H9 (cell line): ENCODE measurements at regions not wholly inside any gene's neighbourhood (a gene's known extent, or its start where the extent isn't known, plus 50 kb on each side); places are given as distances from the start of the nearest gene placed in this dataset.

Source experiments
- DNase-seq: peaks from one replicate; pipeline ENCODE4 v3.0.0-alpha.2; 2017
- H2AFZ ChIP-seq: one replicate; pipeline ENCODE4 v1.6.1; 2013; ENCODE audit warnings: mild to moderate bottlenecking, low read length, control low read depth, moderate library complexity
- H2AK5ac ChIP-seq: 2 replicates; pipeline ENCODE4 v1.6.1; 2013; ENCODE audit warnings: low read length, control low read depth, mixed read lengths; ENCODE audit not compliant: insufficient read length
- H2BK120ac ChIP-seq: one replicate; pipeline ENCODE4 v1.6.1; 2013; ENCODE audit warnings: low read depth, mild to moderate bottlenecking, low read length, control low read depth, inconsistent platforms; ENCODE audit not compliant: poor library complexity, severe bottlenecking
- H2BK12ac ChIP-seq: 2 replicates; pipeline ENCODE4 v1.6.1; 2013; ENCODE audit warnings: low read length, control low read depth, mixed read lengths, low read depth; ENCODE audit not compliant: insufficient read length
- H2BK15ac ChIP-seq: 2 replicates; pipeline ENCODE4 v1.6.1; 2013; ENCODE audit warnings: low read depth, low read length, control low read depth
- H2BK20ac ChIP-seq: one replicate; pipeline ENCODE4 v1.6.1; 2013; ENCODE audit warnings: low read depth, mild to moderate bottlenecking, low read length, control low read depth, inconsistent platforms; ENCODE audit not compliant: poor library complexity, severe bottlenecking
- H2BK5ac ChIP-seq: 2 replicates; pipeline ENCODE4 v1.6.1; 2013; ENCODE audit warnings: low read length, control low read depth, mixed read lengths; ENCODE audit not compliant: insufficient read length
- H3K14ac ChIP-seq: 2 replicates; pipeline ENCODE4 v1.6.1; 2013; ENCODE audit warnings: low read length, control low read depth; ENCODE audit not compliant: insufficient read depth
- H3K18ac ChIP-seq: 2 replicates; pipeline ENCODE4 v1.6.1; 2013; ENCODE audit warnings: low read depth, mild to moderate bottlenecking, mixed read lengths, low read length, control low read depth; ENCODE audit not compliant: insufficient read length
- H3K23ac ChIP-seq: 2 replicates; pipeline ENCODE4 v1.6.1; 2013; ENCODE audit warnings: low read length, control low read depth, mixed read lengths, low read depth; ENCODE audit not compliant: insufficient read length
- H3K23me2 ChIP-seq: 2 replicates; pipeline ENCODE4 v1.6.1; 2013; ENCODE audit warnings: low read depth, mild to moderate bottlenecking, mixed read lengths, low read length, control low read depth; ENCODE audit not compliant: insufficient read length, poor library complexity, severe bottlenecking
- H3K27ac ChIP-seq: 2 replicates; pipeline ENCODE4 v1.5.1; 2013; ENCODE audit warnings: low read length, control low read depth, mixed read lengths, low read depth; ENCODE audit not compliant: insufficient read length
- H3K27me3 ChIP-seq: 2 replicates; pipeline ENCODE4 v1.6.1; 2013; ENCODE audit warnings: low read length, control low read depth, inconsistent platforms; ENCODE audit not compliant: insufficient read depth
- H3K4ac ChIP-seq: 2 replicates; pipeline ENCODE4 v1.6.1; 2013; ENCODE audit warnings: low read depth, mild to moderate bottlenecking, control low read depth, inconsistent platforms, low read length, moderate library complexity
- H3K4me1 ChIP-seq: 2 replicates; pipeline ENCODE4 v1.6.1; 2013; ENCODE audit warnings: low read length, control low read depth, inconsistent platforms; ENCODE audit not compliant: insufficient read depth
- H3K4me2 ChIP-seq: 2 replicates; pipeline ENCODE4 v1.6.1; 2013; ENCODE audit warnings: low read length, control low read depth, mixed read lengths; ENCODE audit not compliant: insufficient read length, insufficient read depth
- H3K56ac ChIP-seq: 2 replicates; pipeline ENCODE4 v1.6.1; 2013; ENCODE audit warnings: low read depth, mild to moderate bottlenecking, mixed read lengths, low read length, control low read depth; ENCODE audit not compliant: insufficient read length
- H3K79me1 ChIP-seq: 2 replicates; pipeline ENCODE4 v1.6.1; 2013; ENCODE audit warnings: low read depth, mild to moderate bottlenecking, moderate library complexity, low read length, control low read depth, inconsistent platforms; ENCODE audit not compliant: insufficient read depth, poor library complexity, severe bottlenecking
- H3K79me2 ChIP-seq: 2 replicates; pipeline ENCODE4 v1.6.1; 2013; ENCODE audit warnings: low read length, control low read depth, inconsistent platforms; ENCODE audit not compliant: insufficient read depth
- H3K9ac ChIP-seq: 2 replicates; pipeline ENCODE4 v1.6.1; 2013; ENCODE audit warnings: low read length, control low read depth, mixed read lengths; ENCODE audit not compliant: insufficient read length; ENCODE audit errors: extremely low read depth
- H3K9me3 ChIP-seq: one replicate; pipeline ENCODE4 v1.6.1; 2013; ENCODE audit warnings: low read depth, low read length, inconsistent platforms; ENCODE audit not compliant: control insufficient read depth
- H3T11ph ChIP-seq: one replicate; pipeline ENCODE4 v1.6.1; 2013; ENCODE audit warnings: mild to moderate bottlenecking, low read length, control low read depth, inconsistent platforms
- H4K20me1 ChIP-seq: one replicate; pipeline ENCODE4 v1.6.1; 2013; ENCODE audit not compliant: control insufficient read depth, insufficient read length, insufficient read depth
- H4K5ac ChIP-seq: 2 replicates; pipeline ENCODE4 v1.6.1; 2013; ENCODE audit warnings: low read depth, mild to moderate bottlenecking, mixed read lengths, low read length, control low read depth; ENCODE audit not compliant: insufficient read length
- H4K8ac ChIP-seq: replicated peaks from 2 replicates; pipeline ENCODE4 v1.6.1; 2013; ENCODE audit warnings: low read length, control low read depth, mixed read lengths, low read depth; ENCODE audit not compliant: insufficient read length
- H4K91ac ChIP-seq: 2 replicates; pipeline ENCODE4 v1.6.1; 2013; ENCODE audit warnings: low read depth, mild to moderate bottlenecking, moderate library complexity, mixed read lengths, low read length, control low read depth; ENCODE audit not compliant: insufficient read length
- H3K27ac Mint-ChIP-seq, 3 experiments: 2 replicates in 2 of 3; 3 replicates in 1 of 3; pipeline ENCODE4 v1.8.0; 2020 to 2021; ENCODE audit warnings: mixed read lengths in 3 of 3, mild to moderate bottlenecking in 1 of 3, moderate library complexity in 1 of 3
- H3K27me3 Mint-ChIP-seq: 2 replicates; pipeline ENCODE4 v1.8.0; 2021; ENCODE audit warnings: low read depth, mild to moderate bottlenecking, moderate library complexity, mixed read lengths
- H3K36me3 Mint-ChIP-seq, 3 experiments: 2 replicates in 2 of 3; 3 replicates in 1 of 3; pipeline ENCODE4 v1.8.0; 2020 to 2021; ENCODE audit warnings: low read depth in 3 of 3, mixed read lengths in 3 of 3; ENCODE audit not compliant: insufficient read depth in 1 of 3
- H3K4me1 Mint-ChIP-seq, 2 experiments: 2 replicates each; pipeline ENCODE4 v1.8.0; 2020; ENCODE audit warnings: mixed read lengths in 2 of 2
- H3K4me3 Mint-ChIP-seq, 2 experiments: 2 replicates in 1 of 2; 3 replicates in 1 of 2; pipeline ENCODE4 v1.8.0; 2020 to 2021; ENCODE audit warnings: mild to moderate bottlenecking in 2 of 2, mixed read lengths in 2 of 2, moderate library complexity in 1 of 2
- H3K9me3 Mint-ChIP-seq, 2 experiments: 2 replicates in 1 of 2; 3 replicates in 1 of 2; pipeline ENCODE4 v1.8.0; 2020; ENCODE audit warnings: mild to moderate bottlenecking in 2 of 2, mixed read lengths in 2 of 2, moderate library complexity in 1 of 2
- CTCF ChIP-seq: fragments of 200-600 bp; sonication (generic); conservative IDR thresholded peaks from 3 replicates; pipeline ENCODE4 v1.8.0; 2021; ENCODE audit warnings: antibody characterized with exemption, mild to moderate bottlenecking

GRCh38 chr6:114793428-114793827 is 450.6 kb upstream of the HS3ST5 start:
- Histone ChIP-seq H3K9ac (no peak overlapping the region), H3K4ac (no peak overlapping the region), H3K56ac (no peak overlapping the region), H4K20me1 (no peaks in the 10 kb centered on the region), H4K91ac (no peak overlapping the region), H2AK5ac (no peak overlapping the region), H2BK120ac (no peak overlapping the region), H3K14ac (no peak overlapping the region), H3K4me1 (no peaks in the 10 kb centered on the region), H3K4me2 (no peak overlapping the region), H3K27me3 (no peaks in the 10 kb centered on the region), H3K23ac (no peak overlapping the region), H2BK12ac (no peak overlapping the region), H2AFZ (no peak overlapping the region), H3K79me1 (no peaks in the 10 kb centered on the region), H2BK15ac (no peak overlapping the region), H3K23me2 (no peaks in the 10 kb centered on the region), H2BK20ac (no peak overlapping the region), H3K79me2 (no peaks in the 10 kb centered on the region), H4K5ac (no peak overlapping the region), H3K18ac (no peak overlapping the region), H4K8ac (no peak overlapping the region), H3T11ph (no peak overlapping the region), H3K9me3 (no peaks in the 10 kb centered on the region), H2BK5ac (no peak overlapping the region), H3K27ac (no peak overlapping the region)
- H3K4me1 Mint-ChIP-seq: no peaks in the 10 kb centered on the region; a peak in 1 of 4 replicates
- H3K4me3 Mint-ChIP-seq: no peak overlapping the region
- no peak for TF ChIP-seq CTCF
- DNase-seq: no peak
- H3K36me3 Mint-ChIP-seq: no peaks in the 10 kb centered on the region
- no peak overlapping the region for H3K27ac Mint-ChIP-seq
- H3K9me3 Mint-ChIP-seq: no peaks in the 10 kb centered on the region
- H3K27me3 Mint-ChIP-seq: no peaks in the 10 kb centered on the region
